ENCODE measurements at regions not wholly inside any gene's neighbourhood (a gene's known extent, or its start where the extent isn't known, plus 50 kb on each side); places are given as distances from the start of the nearest gene placed in this dataset.

DNA sequence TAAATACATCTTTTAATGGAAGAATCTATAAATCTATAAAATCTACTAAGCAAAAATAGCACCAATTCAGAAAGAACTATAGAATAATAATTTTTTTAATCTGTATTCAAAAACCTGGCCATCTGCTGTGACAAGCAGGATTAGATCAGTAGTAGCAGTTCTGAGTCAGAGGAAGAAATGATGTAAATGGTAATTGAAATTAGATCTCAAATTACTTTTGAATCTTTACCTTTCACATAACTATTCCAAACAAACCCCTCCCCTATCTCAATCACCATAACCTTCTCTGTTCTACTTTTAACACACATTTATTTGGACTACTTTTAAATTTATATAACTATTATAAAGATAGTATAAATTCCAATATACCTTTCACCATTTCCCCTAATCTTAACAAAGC, 727.8 kb upstream of the FAM174A start:
- DNase-seq: no peak
- Histone ChIP-seq H3K9me3 (ENCODE audit: control insufficient read depth, low read length) (no peaks in the 10 kb centered on the region), H3K27me3 (ENCODE audit: control insufficient read depth, insufficient read depth, low read length, poor library complexity, severe bottlenecking) (no peaks in the 10 kb centered on the region), H3K36me3 (ENCODE audit: control insufficient read depth, insufficient read depth, low read length) (no peaks in the 10 kb centered on the region), H3K27ac (ENCODE audit: low read depth, low read length) (no peak overlapping the region), H3K4me1 (ENCODE audit: control insufficient read depth, insufficient read depth, low read length) (no peaks in the 10 kb centered on the region), H3K4me3 (ENCODE audit: low read length) (no peak overlapping the region), H3K9ac (ENCODE audit: extremely low read depth, low read length, poor library complexity, severe bottlenecking) (no peak overlapping the region)
- Mint-ChIP-seq H3K36me3 (ENCODE audit: low read depth) (no peaks in the 10 kb centered on the region), H3K9me3 (no peaks in the 10 kb centered on the region), H3K4me1 (no peaks in the 10 kb centered on the region), H3K27me3 (ENCODE audit: insufficient read depth) (no peaks in the 10 kb centered on the region), H3K27ac (no peak overlapping the region), H3K4me3 (no peak overlapping the region)
- TF ChIP-seq, protein P1, sequence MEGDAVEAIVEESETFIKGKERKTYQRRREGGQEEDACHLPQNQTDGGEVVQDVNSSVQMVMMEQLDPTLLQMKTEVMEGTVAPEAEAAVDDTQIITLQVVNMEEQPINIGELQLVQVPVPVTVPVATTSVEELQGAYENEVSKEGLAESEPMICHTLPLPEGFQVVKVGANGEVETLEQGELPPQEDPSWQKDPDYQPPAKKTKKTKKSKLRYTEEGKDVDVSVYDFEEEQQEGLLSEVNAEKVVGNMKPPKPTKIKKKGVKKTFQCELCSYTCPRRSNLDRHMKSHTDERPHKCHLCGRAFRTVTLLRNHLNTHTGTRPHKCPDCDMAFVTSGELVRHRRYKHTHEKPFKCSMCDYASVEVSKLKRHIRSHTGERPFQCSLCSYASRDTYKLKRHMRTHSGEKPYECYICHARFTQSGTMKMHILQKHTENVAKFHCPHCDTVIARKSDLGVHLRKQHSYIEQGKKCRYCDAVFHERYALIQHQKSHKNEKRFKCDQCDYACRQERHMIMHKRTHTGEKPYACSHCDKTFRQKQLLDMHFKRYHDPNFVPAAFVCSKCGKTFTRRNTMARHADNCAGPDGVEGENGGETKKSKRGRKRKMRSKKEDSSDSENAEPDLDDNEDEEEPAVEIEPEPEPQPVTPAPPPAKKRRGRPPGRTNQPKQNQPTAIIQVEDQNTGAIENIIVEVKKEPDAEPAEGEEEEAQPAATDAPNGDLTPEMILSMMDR (conservative IDR thresholded peaks at IDR 0.05): no peak

DNA sequence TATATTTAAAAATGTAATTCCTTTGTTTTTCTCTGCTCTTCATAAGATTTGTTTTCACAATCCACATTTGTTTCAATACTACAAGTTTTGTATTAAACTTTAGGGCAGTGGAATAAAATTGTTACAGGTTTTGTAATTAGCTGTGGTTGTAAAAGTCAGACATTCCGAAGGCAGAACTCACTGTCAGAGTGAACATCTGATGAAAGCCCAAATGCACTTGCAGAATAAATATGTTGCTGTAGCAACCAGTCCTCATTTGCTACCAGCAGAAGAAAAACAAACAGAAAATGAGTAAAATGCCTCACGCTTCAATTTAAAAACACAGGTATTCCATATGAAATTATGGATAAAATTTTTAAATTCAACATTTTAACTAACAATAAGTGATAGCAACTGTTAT, 740.1 kb upstream of the FAM174A start:
- H3K36me3 Mint-ChIP-seq (ENCODE audit: low read depth): no peaks in the 10 kb centered on the region
- no peaks in the 10 kb centered on the region for H3K4me1 Mint-ChIP-seq
- H3K9ac ChIP-seq (ENCODE audit: extremely low read depth, low read length, poor library complexity, severe bottlenecking): no peak overlapping the region
- no peaks in the 10 kb centered on the region for H3K27me3 ChIP-seq (ENCODE audit: control insufficient read depth, insufficient read depth, low read length, poor library complexity, severe bottlenecking)
- no peak overlapping the region for H3K4me3 ChIP-seq (ENCODE audit: low read length)
- no peaks in the 10 kb centered on the region for H3K9me3 Mint-ChIP-seq
- H3K4me1 ChIP-seq (ENCODE audit: control insufficient read depth, insufficient read depth, low read length): no peaks in the 10 kb centered on the region
- no peak overlapping the region for H3K4me3 Mint-ChIP-seq
- DNase-seq: no peak
- H3K27ac Mint-ChIP-seq: no peak overlapping the region
- WGBS, 2 experiments (ENCODE audit: insufficient coverage in 1 of 2, insufficient read length in 1 of 2): 60 to 89% methylated on average over 1 to 2 of the region's 2 CpGs
- no peaks in the 10 kb centered on the region for H3K36me3 ChIP-seq (ENCODE audit: control insufficient read depth, insufficient read depth, low read length)
- peaks cover 2% of the 10 kb centered on the region for H3K27me3 Mint-ChIP-seq (ENCODE audit: insufficient read depth)
- H3K9me3 ChIP-seq (ENCODE audit: control insufficient read depth, low read length): no peaks in the 10 kb centered on the region
- no peak overlapping the region for H3K27ac ChIP-seq (ENCODE audit: low read depth, low read length)
- TF ChIP-seq, protein P1 (conservative IDR thresholded peaks at IDR 0.05): no peak

DNA sequence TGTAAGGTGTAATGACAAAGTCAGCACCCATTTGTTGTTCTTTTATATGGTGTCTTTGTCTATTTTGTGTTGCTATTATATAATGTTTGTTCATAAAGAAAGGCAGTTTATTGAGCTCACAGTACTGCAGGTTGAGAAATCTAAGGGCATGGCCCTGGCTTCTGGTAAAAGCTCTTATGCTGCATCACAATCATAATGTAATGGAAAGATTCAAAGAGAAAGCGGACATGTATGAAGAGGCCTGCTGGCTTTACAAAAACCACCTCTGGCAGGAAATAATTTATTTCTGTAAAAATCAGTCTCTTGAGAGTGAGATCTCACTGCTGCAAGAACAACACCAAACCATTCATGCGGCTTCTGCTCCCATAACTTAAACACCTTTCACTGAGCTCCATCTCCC, 746.7 kb upstream of the FAM174A start:
- no peak overlapping the region for H3K27ac Mint-ChIP-seq
- no peak overlapping the region for H3K4me3 Mint-ChIP-seq
- H3K4me3 ChIP-seq (ENCODE audit: low read length): no peak overlapping the region
- TF ChIP-seq, protein P1 (conservative IDR thresholded peaks at IDR 0.05): no peak
- no peaks in the 10 kb centered on the region for H3K36me3 Mint-ChIP-seq (ENCODE audit: low read depth)
- H3K27me3 Mint-ChIP-seq (ENCODE audit: insufficient read depth): no peaks in the 10 kb centered on the region
- H3K27ac ChIP-seq (ENCODE audit: low read depth, low read length): no peak overlapping the region
- no peak overlapping the region for H3K9ac ChIP-seq (ENCODE audit: extremely low read depth, low read length, poor library complexity, severe bottlenecking)
- no peaks in the 10 kb centered on the region for H3K36me3 ChIP-seq (ENCODE audit: control insufficient read depth, insufficient read depth, low read length)
- H3K9me3 ChIP-seq (ENCODE audit: control insufficient read depth, low read length): no peaks in the 10 kb centered on the region
- WGBS, 2 experiments (ENCODE audit: insufficient coverage in 1 of 2, insufficient read length in 1 of 2): 78 to 100% methylated on average over 1 to 2 of the region's 2 CpGs
- H3K4me1 Mint-ChIP-seq: no peaks in the 10 kb centered on the region
- no peaks in the 10 kb centered on the region for H3K27me3 ChIP-seq (ENCODE audit: control insufficient read depth, insufficient read depth, low read length, poor library complexity, severe bottlenecking)
- H3K9me3 Mint-ChIP-seq: no peaks in the 10 kb centered on the region
- no peak for DNase-seq
- H3K4me1 ChIP-seq (ENCODE audit: control insufficient read depth, insufficient read depth, low read length): no peaks in the 10 kb centered on the region

Data from endodermal cell (in vitro differentiated cells).